ENCODE measurements at regions not wholly inside any gene's neighbourhood (a gene's known extent, or its start where the extent isn't known, plus 50 kb on each side); places are given as distances from the start of the nearest gene placed in this dataset.
"Not testable (repeated sequence)": the region's sequence is repeated elsewhere in the genome, so short reads cannot be mapped to it uniquely, and the experiment has no call there.

DNA sequence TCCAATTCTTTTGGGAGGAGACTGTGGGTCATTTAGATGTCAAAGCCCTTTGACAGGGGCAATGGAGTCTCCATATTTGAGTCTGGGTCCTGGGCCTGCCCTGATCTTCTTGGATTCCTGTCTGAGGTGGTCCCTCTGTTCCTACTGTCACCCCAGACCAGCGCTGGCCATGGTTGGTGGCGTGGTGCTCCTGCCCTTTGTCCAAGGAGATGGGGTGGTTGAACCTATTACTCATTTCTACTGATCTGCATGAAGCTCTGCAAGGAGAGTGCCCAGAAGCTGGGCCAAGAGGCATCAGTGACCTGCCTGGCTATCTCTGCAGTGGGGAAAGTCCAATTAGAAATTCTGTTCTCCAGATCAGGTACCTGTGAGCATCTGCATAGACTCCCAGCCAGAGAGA, 355.6 kb upstream of the NUPR2 start:
- Mint-ChIP-seq H3K27me3 (no peaks in the 10 kb centered on the region), H3K27ac (no peak overlapping the region), H3K9me3 (peaks cover 2% of the 10 kb centered on the region), H3K36me3 (ENCODE audit: low read depth) (peaks cover 18% of the 10 kb centered on the region), H3K4me3 (no peak overlapping the region), H3K4me1 (ENCODE audit: low read depth) (no peaks in the 10 kb centered on the region)
- ATAC-seq (ENCODE audit: poor library complexity) (no peak), DNase-seq (no peak)
- no peaks in the 10 kb centered on the region for H3K4me1 ChIP-seq (ENCODE audit: insufficient read depth, low read length)
- no peak overlapping the region for H3K27ac ChIP-seq (ENCODE audit: low read depth in 1 of 2, low read length in 2 of 2)
- no peak overlapping the region for H3K4me3 ChIP-seq (ENCODE audit: low read length)
- H3K27me3 ChIP-seq (ENCODE audit: control insufficient read depth in 1 of 2, insufficient read depth in 2 of 2, low read length in 2 of 2) = no peaks in the 10 kb centered on the region
- peaks cover 56 to 89% of the 10 kb centered on the region in 2 experiments for H3K9me3 ChIP-seq (ENCODE audit: control insufficient read depth in 1 of 2, insufficient read depth in 1 of 2, low read length in 2 of 2)
- intact Hi-C loops (cut with DNase I, micrococcal nuclease) = no loop called here
- TF ChIP-seq, protein P1, sequence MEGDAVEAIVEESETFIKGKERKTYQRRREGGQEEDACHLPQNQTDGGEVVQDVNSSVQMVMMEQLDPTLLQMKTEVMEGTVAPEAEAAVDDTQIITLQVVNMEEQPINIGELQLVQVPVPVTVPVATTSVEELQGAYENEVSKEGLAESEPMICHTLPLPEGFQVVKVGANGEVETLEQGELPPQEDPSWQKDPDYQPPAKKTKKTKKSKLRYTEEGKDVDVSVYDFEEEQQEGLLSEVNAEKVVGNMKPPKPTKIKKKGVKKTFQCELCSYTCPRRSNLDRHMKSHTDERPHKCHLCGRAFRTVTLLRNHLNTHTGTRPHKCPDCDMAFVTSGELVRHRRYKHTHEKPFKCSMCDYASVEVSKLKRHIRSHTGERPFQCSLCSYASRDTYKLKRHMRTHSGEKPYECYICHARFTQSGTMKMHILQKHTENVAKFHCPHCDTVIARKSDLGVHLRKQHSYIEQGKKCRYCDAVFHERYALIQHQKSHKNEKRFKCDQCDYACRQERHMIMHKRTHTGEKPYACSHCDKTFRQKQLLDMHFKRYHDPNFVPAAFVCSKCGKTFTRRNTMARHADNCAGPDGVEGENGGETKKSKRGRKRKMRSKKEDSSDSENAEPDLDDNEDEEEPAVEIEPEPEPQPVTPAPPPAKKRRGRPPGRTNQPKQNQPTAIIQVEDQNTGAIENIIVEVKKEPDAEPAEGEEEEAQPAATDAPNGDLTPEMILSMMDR (IDR thresholded peaks at IDR 0.05) = no peak
- H3K36me3 ChIP-seq (ENCODE audit: insufficient read depth, low read length) = no peaks in the 10 kb centered on the region
- POLR2A ChIA-PET = no interaction called here
- CTCF ChIA-PET = no interaction called here

DNA sequence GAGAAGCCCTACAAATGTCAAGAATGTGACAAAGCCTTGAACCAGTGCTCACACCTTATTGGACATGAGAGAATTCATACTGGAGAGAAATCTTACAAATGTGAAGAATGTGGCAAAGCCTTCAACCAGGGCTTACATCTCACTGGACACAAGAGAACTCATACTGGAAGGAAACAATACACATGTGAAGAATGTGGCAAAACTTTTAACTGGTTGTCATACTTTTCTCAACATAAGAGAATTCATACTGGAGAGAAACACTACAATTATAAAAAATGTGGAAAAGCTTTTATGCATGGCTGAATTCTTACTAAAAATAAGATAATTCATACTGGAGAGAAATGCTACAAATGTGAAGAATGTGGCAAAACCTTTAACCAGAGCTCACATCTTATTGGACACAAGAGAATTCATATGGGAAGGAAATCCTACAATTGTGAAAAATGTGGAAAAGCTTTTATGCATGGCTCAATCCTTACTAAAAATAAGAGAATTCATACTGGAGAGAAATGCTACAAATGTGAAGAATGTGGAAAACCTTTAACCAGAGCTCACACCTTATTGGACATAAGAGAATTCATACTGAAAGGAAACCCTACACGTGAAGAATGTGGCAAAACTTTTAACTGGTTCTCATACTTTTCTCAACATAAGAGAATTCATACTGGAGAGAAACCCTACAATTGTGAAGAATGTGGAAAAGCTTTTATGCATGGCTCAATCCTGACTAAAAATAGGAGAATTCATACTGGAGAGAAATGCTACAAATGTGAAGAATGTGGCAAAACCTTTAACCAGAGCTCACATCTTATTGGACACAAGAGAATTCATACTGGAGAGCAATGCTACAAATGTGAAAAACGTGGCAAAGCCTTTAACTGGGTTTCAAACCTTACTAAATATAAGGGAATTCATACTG, 350.6 kb upstream of the NUPR2 start:
- H3K36me3 Mint-ChIP-seq (ENCODE audit: low read depth) = peaks cover 33% of the 10 kb centered on the region
- intact Hi-C loops (cut with DNase I, micrococcal nuclease); H3K4me3 Mint-ChIP-seq; H3K27ac ChIP-seq (ENCODE audit: low read depth in 1 of 2, low read length in 2 of 2); H3K36me3 ChIP-seq (ENCODE audit: insufficient read depth, low read length); H3K4me3 ChIP-seq (ENCODE audit: low read length); H3K4me1 ChIP-seq (ENCODE audit: insufficient read depth, low read length); ATAC-seq (ENCODE audit: poor library complexity); H3K27me3 Mint-ChIP-seq; POLR2A ChIA-PET; CTCF ChIA-PET; H3K4me1 Mint-ChIP-seq (ENCODE audit: low read depth); DNase-seq; H3K27me3 ChIP-seq (ENCODE audit: control insufficient read depth in 1 of 2, insufficient read depth in 2 of 2, low read length in 2 of 2); H3K27ac Mint-ChIP-seq: not testable (repeated sequence)
- peaks cover 30 to 95% of the 10 kb centered on the region in 2 experiments for H3K9me3 ChIP-seq (ENCODE audit: control insufficient read depth in 1 of 2, insufficient read depth in 1 of 2, low read length in 2 of 2)
- H3K9me3 Mint-ChIP-seq = peaks cover 18% of the 10 kb centered on the region

DNA sequence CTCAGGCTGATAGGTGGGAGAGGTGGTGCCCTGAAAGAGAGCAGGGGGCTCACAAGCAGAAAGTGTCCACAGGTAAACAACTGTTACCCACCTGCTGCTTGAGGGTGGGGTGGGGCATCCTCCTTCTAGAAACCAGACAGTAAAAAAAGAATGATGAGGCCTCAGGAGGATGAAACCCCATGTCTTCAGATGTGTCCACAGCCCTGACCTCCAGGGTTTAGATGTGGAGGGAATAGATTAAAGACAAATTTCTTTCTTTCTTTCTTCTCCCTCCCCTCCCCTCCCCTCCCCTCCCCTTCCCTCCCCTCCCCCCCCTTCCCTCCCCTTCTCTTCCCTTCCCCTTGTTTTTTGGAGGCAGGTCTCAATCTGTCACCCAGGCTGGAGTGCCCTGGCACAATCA, 333.5 kb upstream of the NUPR2 start:
- no peaks in the 10 kb centered on the region for H3K4me1 Mint-ChIP-seq (ENCODE audit: low read depth)
- Histone ChIP-seq H3K4me3 (ENCODE audit: low read length) (no peak overlapping the region), H3K9me3 (ENCODE audit: control insufficient read depth in 1 of 2, insufficient read depth in 1 of 2, low read length in 2 of 2) (peaks cover 47 to 55% of the 10 kb centered on the region in 2 experiments), H3K27me3 (ENCODE audit: control insufficient read depth in 1 of 2, insufficient read depth in 2 of 2, low read length in 2 of 2) (no peaks in the 10 kb centered on the region), H3K36me3 (ENCODE audit: insufficient read depth, low read length) (no peaks in the 10 kb centered on the region), H3K27ac (ENCODE audit: low read depth in 1 of 2, low read length in 2 of 2) (no peak overlapping the region), H3K4me1 (ENCODE audit: insufficient read depth, low read length) (no peaks in the 10 kb centered on the region)
- no peaks in the 10 kb centered on the region for H3K27me3 Mint-ChIP-seq
- H3K36me3 Mint-ChIP-seq (ENCODE audit: low read depth) = peaks cover 20% of the 10 kb centered on the region
- DNase-seq (no peak), ATAC-seq (ENCODE audit: poor library complexity) (no peak)
- POLR2A ChIA-PET = no interaction called here
- intact Hi-C loops (cut with DNase I, micrococcal nuclease) = no loop called here
- CTCF ChIA-PET = no interaction called here
- no peak overlapping the region for H3K4me3 Mint-ChIP-seq
- H3K27ac Mint-ChIP-seq = no peak overlapping the region
- TF ChIP-seq, protein P1 (IDR thresholded peaks at IDR 0.05) = no peak
- peaks cover 17% of the 10 kb centered on the region for H3K9me3 Mint-ChIP-seq

Measured in CD4-positive, alpha-beta T cell (primary cell).